ENCODE measurements at regions not wholly inside any gene's neighbourhood (a gene's known extent, or its start where the extent isn't known, plus 50 kb on each side); places are given as distances from the start of the nearest gene placed in this dataset.

- Histone ChIP-seq H3K9me3 (no peaks in the 10 kb centered on the region), H3K36me3 (ENCODE audit: control insufficient read depth, insufficient read depth, low read length) (no peaks in the 10 kb centered on the region), H3K4me3 (ENCODE audit: low read depth, low read length) (no peak overlapping the region), H3K27me3 (replicated peaks; ENCODE audit: control insufficient read depth, insufficient read depth, low read length) (no peaks in the 10 kb centered on the region), H3K4me1 (no peaks in the 10 kb centered on the region)
- no peak for TF ChIP-seq CTCF (IDR thresholded peaks at IDR 0.05; ENCODE audit: insufficient read depth in 1 of 2, low read depth in 1 of 2, low read length in 1 of 2, severe bottlenecking in 1 of 2, unreplicated experiment in 1 of 2)
- Mint-ChIP-seq H3K27me3 (ENCODE audit: insufficient read depth, unreplicated experiment) (peaks cover 6% of the 10 kb centered on the region), H3K4me3 (ENCODE audit: unreplicated experiment) (no peak overlapping the region), H3K27ac (ENCODE audit: unreplicated experiment) (no peak overlapping the region), H3K36me3 (ENCODE audit: insufficient read depth, unreplicated experiment) (no peaks in the 10 kb centered on the region), H3K4me1 (ENCODE audit: low read depth, unreplicated experiment) (no peaks in the 10 kb centered on the region), H3K9me3 (ENCODE audit: unreplicated experiment) (peaks cover 7% of the 10 kb centered on the region)
- intact Hi-C loops (cut with micrococcal nuclease; ENCODE audit: unreplicated experiment) = loop anchor here (5.0 to 10.0 kb wide), 3 partner anchors 397 to 797 kb away; no protein-coding TSS in a partner anchor
- no TSS peak for BruUV-seq (replicated peaks)
- ChIA-PET CTCF (no interaction called here), POLR2A (no interaction called here)
- DNase-seq = no peak
Measured at GRCh38 chr12:74689929-74690328, 152.3 kb downstream of the ATXN7L3B start.

- Mint-ChIP-seq H3K27ac (ENCODE audit: unreplicated experiment) (no peak overlapping the region), H3K9me3 (ENCODE audit: unreplicated experiment) (no peaks in the 10 kb centered on the region), H3K4me3 (ENCODE audit: unreplicated experiment) (no peak overlapping the region), H3K36me3 (ENCODE audit: insufficient read depth, unreplicated experiment) (no peaks in the 10 kb centered on the region), H3K27me3 (ENCODE audit: insufficient read depth, unreplicated experiment) (no peaks in the 10 kb centered on the region), H3K4me1 (ENCODE audit: low read depth, unreplicated experiment) (no peaks in the 10 kb centered on the region)
- Histone ChIP-seq H3K4me3 (ENCODE audit: low read depth, low read length) (no peak overlapping the region), H3K9me3 (no peaks in the 10 kb centered on the region), H3K27me3 (replicated peaks; ENCODE audit: control insufficient read depth, insufficient read depth, low read length) (no peaks in the 10 kb centered on the region), H3K36me3 (ENCODE audit: control insufficient read depth, insufficient read depth, low read length) (no peaks in the 10 kb centered on the region), H3K4me1 (no peaks in the 10 kb centered on the region)
- CTCF ChIA-PET = no interaction called here
- DNase-seq = no peak
- POLR2A ChIA-PET = no interaction called here
- no peak for TF ChIP-seq CTCF (IDR thresholded peaks at IDR 0.05; ENCODE audit: insufficient read depth in 1 of 2, low read depth in 1 of 2, low read length in 1 of 2, severe bottlenecking in 1 of 2, unreplicated experiment in 1 of 2)
- BruUV-seq (replicated peaks) = no TSS peak
- intact Hi-C loops (cut with micrococcal nuclease; ENCODE audit: unreplicated experiment) = no loop called here
Measured at GRCh38 chr12:74719447-74719846, 181.8 kb downstream of the ATXN7L3B start.

GRCh38 chr12:74722709-74723108 lies 185.1 kb downstream of the ATXN7L3B start:
- no peak overlapping the region for H3K4me3 ChIP-seq (ENCODE audit: low read depth, low read length)
- POLR2A ChIA-PET = no interaction called here
- H3K4me3 Mint-ChIP-seq (ENCODE audit: unreplicated experiment) = no peak overlapping the region
- no peaks in the 10 kb centered on the region for H3K4me1 Mint-ChIP-seq (ENCODE audit: low read depth, unreplicated experiment)
- H3K27me3 Mint-ChIP-seq (ENCODE audit: insufficient read depth, unreplicated experiment) = no peaks in the 10 kb centered on the region
- TF ChIP-seq CTCF (IDR thresholded peaks at IDR 0.05; ENCODE audit: insufficient read depth in 1 of 2, low read depth in 1 of 2, low read length in 1 of 2, severe bottlenecking in 1 of 2, unreplicated experiment in 1 of 2) = no peak
- BruUV-seq (replicated peaks) = no TSS peak
- intact Hi-C loops (cut with micrococcal nuclease; ENCODE audit: unreplicated experiment) = no loop called here
- H3K36me3 Mint-ChIP-seq (ENCODE audit: insufficient read depth, unreplicated experiment) = no peaks in the 10 kb centered on the region
- H3K4me1 ChIP-seq = no peaks in the 10 kb centered on the region
- H3K27ac Mint-ChIP-seq (ENCODE audit: unreplicated experiment) = no peak overlapping the region
- H3K9me3 ChIP-seq = no peaks in the 10 kb centered on the region
- CTCF ChIA-PET = no interaction called here
- no peaks in the 10 kb centered on the region for H3K36me3 ChIP-seq (ENCODE audit: control insufficient read depth, insufficient read depth, low read length)
- no peaks in the 10 kb centered on the region for H3K27me3 ChIP-seq (replicated peaks; ENCODE audit: control insufficient read depth, insufficient read depth, low read length)
- H3K9me3 Mint-ChIP-seq (ENCODE audit: unreplicated experiment) = no peaks in the 10 kb centered on the region
- no peak for DNase-seq

Data from Caco-2 (cell line).